ENCODE measurements at regions not wholly inside any gene's neighbourhood (a gene's known extent, or its start where the extent isn't known, plus 50 kb on each side); places are given as distances from the start of the nearest gene placed in this dataset.

DNA sequence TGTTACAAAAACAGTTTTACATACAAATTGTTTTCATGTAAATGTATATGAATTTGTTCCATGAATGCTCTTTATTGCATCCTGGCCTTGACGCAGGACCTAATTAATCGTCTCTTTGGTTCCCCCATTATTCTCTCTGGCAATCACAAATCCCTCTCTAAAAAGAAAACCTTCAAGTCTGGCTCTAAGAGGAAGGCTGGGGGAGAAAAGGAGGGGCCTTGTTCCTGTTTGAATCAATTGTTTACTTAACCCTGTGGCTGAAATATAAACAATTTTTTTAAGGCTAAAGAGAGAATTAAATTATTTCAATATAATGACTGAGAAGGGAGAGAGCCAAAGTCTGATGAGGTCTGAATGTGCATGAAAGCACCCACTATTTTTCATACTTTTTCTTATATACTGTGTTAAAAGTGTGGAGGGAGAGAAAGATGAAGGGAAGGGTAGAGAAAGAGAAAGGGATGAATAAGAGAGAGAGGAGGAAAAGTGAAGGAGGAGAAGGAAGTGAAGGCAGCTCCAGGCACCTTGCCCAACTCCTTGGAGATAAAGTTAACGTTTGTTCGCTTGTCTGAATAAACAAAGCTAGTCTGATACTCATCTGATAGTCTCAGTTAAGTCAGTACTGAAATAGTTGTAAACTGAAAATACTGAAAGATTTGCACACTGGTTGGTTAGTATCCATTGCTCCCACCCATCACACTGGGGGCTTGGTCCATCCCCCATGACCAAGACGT, 116.4 kb upstream of the SPDL1 start:
- no peak overlapping the region for H2AFZ ChIP-seq (ENCODE audit: low read depth, low read length)
- H3K79me2 ChIP-seq (ENCODE audit: insufficient read depth, low read length): no peaks in the 10 kb centered on the region
- no peak overlapping the region for H3K4me3 ChIP-seq (ENCODE audit: low read depth in 1 of 2, low read length in 2 of 2)
- H3K27ac ChIP-seq (ENCODE audit: low read length): no peak overlapping the region
- TF ChIP-seq, protein P1, sequence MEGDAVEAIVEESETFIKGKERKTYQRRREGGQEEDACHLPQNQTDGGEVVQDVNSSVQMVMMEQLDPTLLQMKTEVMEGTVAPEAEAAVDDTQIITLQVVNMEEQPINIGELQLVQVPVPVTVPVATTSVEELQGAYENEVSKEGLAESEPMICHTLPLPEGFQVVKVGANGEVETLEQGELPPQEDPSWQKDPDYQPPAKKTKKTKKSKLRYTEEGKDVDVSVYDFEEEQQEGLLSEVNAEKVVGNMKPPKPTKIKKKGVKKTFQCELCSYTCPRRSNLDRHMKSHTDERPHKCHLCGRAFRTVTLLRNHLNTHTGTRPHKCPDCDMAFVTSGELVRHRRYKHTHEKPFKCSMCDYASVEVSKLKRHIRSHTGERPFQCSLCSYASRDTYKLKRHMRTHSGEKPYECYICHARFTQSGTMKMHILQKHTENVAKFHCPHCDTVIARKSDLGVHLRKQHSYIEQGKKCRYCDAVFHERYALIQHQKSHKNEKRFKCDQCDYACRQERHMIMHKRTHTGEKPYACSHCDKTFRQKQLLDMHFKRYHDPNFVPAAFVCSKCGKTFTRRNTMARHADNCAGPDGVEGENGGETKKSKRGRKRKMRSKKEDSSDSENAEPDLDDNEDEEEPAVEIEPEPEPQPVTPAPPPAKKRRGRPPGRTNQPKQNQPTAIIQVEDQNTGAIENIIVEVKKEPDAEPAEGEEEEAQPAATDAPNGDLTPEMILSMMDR (IDR thresholded peaks at IDR 0.05; ENCODE audit: borderline replicate concordance, extremely low read depth, low read length, poor library complexity, severe bottlenecking): no peak
- no peak for TF ChIP-seq EZH2 (IDR thresholded peaks at IDR 0.05; ENCODE audit: borderline replicate concordance, low read depth, low read length, severe bottlenecking)
- H3K9me3 ChIP-seq (ENCODE audit: insufficient read depth, low read length, severe bottlenecking): no peaks in the 10 kb centered on the region
- DNase-seq (no peak), ATAC-seq (ENCODE audit: insufficient read depth, low read depth) (no peak)
- H3K9ac ChIP-seq (ENCODE audit: low read depth, low read length): no peak overlapping the region
- no peaks in the 10 kb centered on the region for H3K27me3 ChIP-seq (ENCODE audit: insufficient read depth, low read length, poor library complexity)
- H3K4me1 ChIP-seq (ENCODE audit: insufficient read depth, low read length): no peaks in the 10 kb centered on the region
- H4K20me1 ChIP-seq (ENCODE audit: insufficient read depth, low read length): no peaks in the 10 kb centered on the region
- no peak overlapping the region for H3K4me2 ChIP-seq (ENCODE audit: insufficient read depth, low read length)
- H3K36me3 ChIP-seq (ENCODE audit: insufficient read depth, low read length): no peaks in the 10 kb centered on the region

DNA sequence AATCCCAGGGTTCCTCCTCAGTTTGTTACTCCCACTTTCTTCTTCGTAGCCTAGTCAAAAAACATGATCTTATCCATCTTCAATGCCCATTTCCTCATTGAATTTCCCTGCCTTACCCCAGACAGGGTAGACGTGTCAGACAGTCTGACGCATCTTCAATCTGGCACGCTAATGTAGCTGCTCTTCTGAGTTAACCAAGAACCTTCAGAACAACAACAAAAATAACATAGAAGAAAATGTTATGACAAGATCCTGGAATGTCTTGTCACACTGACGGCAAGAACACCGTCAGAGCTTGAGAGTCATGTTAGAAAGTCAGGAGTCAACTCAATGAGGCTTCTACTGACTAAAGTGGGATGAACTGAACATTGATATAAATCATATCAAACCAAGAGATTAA, 122.7 kb upstream of the SPDL1 start:
- TF ChIP-seq EZH2 (IDR thresholded peaks at IDR 0.05; ENCODE audit: borderline replicate concordance, low read depth, low read length, severe bottlenecking): no peak
- TF ChIP-seq, protein P1 (IDR thresholded peaks at IDR 0.05; ENCODE audit: borderline replicate concordance, extremely low read depth, low read length, poor library complexity, severe bottlenecking): no peak
- Histone ChIP-seq H4K20me1 (ENCODE audit: insufficient read depth, low read length) (no peaks in the 10 kb centered on the region), H3K4me1 (ENCODE audit: insufficient read depth, low read length) (no peaks in the 10 kb centered on the region), H3K27me3 (ENCODE audit: insufficient read depth, low read length, poor library complexity) (no peaks in the 10 kb centered on the region), H3K9ac (ENCODE audit: low read depth, low read length) (no peak overlapping the region), H3K36me3 (ENCODE audit: insufficient read depth, low read length) (no peaks in the 10 kb centered on the region), H3K79me2 (ENCODE audit: insufficient read depth, low read length) (no peaks in the 10 kb centered on the region), H3K9me3 (ENCODE audit: insufficient read depth, low read length, severe bottlenecking) (no peaks in the 10 kb centered on the region), H3K27ac (ENCODE audit: low read length) (no peak overlapping the region), H3K4me2 (ENCODE audit: insufficient read depth, low read length) (no peak overlapping the region), H2AFZ (ENCODE audit: low read depth, low read length) (no peak overlapping the region), H3K4me3 (ENCODE audit: low read depth in 1 of 2, low read length in 2 of 2) (no peak overlapping the region)
- DNase-seq (no peak), ATAC-seq (ENCODE audit: insufficient read depth, low read depth) (no peak)

DNA sequence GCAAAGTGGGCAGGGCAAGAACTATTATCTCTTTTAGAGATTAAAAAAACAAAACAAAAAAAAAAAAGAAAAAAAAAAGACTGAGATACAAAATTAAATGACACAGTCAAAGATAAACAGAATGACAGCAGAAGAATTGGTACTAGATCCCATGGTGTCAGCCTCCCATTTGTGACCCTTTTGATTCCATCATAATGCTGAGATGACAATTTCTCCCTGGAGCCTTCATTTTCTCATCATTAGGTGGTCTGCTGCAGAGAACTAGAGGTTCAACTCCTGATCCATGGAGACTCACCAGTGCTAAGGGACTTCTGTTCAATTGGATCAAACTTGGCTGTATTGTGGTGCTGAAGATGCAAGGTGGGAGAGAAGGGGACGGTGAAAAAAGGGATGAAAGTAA, 123.5 kb upstream of the SPDL1 start:
- no peak overlapping the region for H3K4me3 ChIP-seq (ENCODE audit: low read depth in 1 of 2, low read length in 2 of 2)
- H3K9ac ChIP-seq (ENCODE audit: low read depth, low read length): no peak overlapping the region
- no peak overlapping the region for H3K4me2 ChIP-seq (ENCODE audit: insufficient read depth, low read length)
- H3K27me3 ChIP-seq (ENCODE audit: insufficient read depth, low read length, poor library complexity): no peaks in the 10 kb centered on the region
- no peak for DNase-seq
- H4K20me1 ChIP-seq (ENCODE audit: insufficient read depth, low read length): no peaks in the 10 kb centered on the region
- ATAC-seq (ENCODE audit: insufficient read depth, low read depth): no peak
- H3K4me1 ChIP-seq (ENCODE audit: insufficient read depth, low read length): no peaks in the 10 kb centered on the region
- TF ChIP-seq, protein P1 (IDR thresholded peaks at IDR 0.05; ENCODE audit: borderline replicate concordance, extremely low read depth, low read length, poor library complexity, severe bottlenecking): no peak
- TF ChIP-seq EZH2 (IDR thresholded peaks at IDR 0.05; ENCODE audit: borderline replicate concordance, low read depth, low read length, severe bottlenecking): no peak
- no peaks in the 10 kb centered on the region for H3K36me3 ChIP-seq (ENCODE audit: insufficient read depth, low read length)
- no peak overlapping the region for H2AFZ ChIP-seq (ENCODE audit: low read depth, low read length)
- no peaks in the 10 kb centered on the region for H3K9me3 ChIP-seq (ENCODE audit: insufficient read depth, low read length, severe bottlenecking)
- H3K79me2 ChIP-seq (ENCODE audit: insufficient read depth, low read length): no peaks in the 10 kb centered on the region
- no peak overlapping the region for H3K27ac ChIP-seq (ENCODE audit: low read length)
